MCF 10A (cell line): ENCODE measurements at regions not wholly inside any gene's neighbourhood (a gene's known extent, or its start where the extent isn't known, plus 50 kb on each side); places are given as distances from the start of the nearest gene placed in this dataset.

Experiments
- BruUV-seq: library from RNA; stranded (reverse); fragments of 400-500 nt; replicated peaks from 2 replicates; lab custom pipeline; 2021; lab: Mats Ljungman, UMichigan
- CTCF ChIA-PET: fragments of 300-600 bp; sonication (Branson Sonifier 250); formaldehyde crosslinking; extraction: SDS; loops from one replicate; lab custom pipeline; 2021; ENCODE audit warnings: antibody characterized with exemption, inconsistent platforms; lab: Yijun Ruan, JAX
- POLR2A ChIA-PET: fragments of 300-600, 350-650 bp; sonication (Branson Sonifier 250); formaldehyde crosslinking; extraction: SDS; loops from one replicate; lab custom pipeline; 2020; ENCODE audit warnings: antibody characterized with exemption, inconsistent platforms; lab: Yijun Ruan, JAX
- DNase-seq: peaks from one replicate; pipeline ENCODE4 v3.0.0-alpha.2; 2018; ENCODE audit not compliant: unreplicated experiment
- H3K27ac Mint-ChIP-seq: one replicate; pipeline ENCODE4 v1.8.0; 2022; ENCODE audit warnings: mild to moderate bottlenecking, low read depth, mixed read lengths; ENCODE audit not compliant: unreplicated experiment
- H3K27me3 Mint-ChIP-seq: one replicate; pipeline ENCODE4 v1.8.0; 2022; ENCODE audit warnings: mixed read lengths; ENCODE audit not compliant: insufficient read depth, unreplicated experiment
- H3K36me3 Mint-ChIP-seq: one replicate; pipeline ENCODE4 v1.8.0; 2022; ENCODE audit warnings: mild to moderate bottlenecking, moderate library complexity, mixed read lengths; ENCODE audit not compliant: insufficient read depth, unreplicated experiment
- H3K4me1 Mint-ChIP-seq: one replicate; pipeline ENCODE4 v1.8.0; 2022; ENCODE audit warnings: mixed read lengths; ENCODE audit not compliant: insufficient read depth, unreplicated experiment
- H3K4me3 Mint-ChIP-seq: one replicate; pipeline ENCODE4 v1.8.0; 2022; ENCODE audit warnings: mild to moderate bottlenecking, moderate library complexity, mixed read lengths; ENCODE audit not compliant: unreplicated experiment
- H3K9me3 Mint-ChIP-seq: one replicate; pipeline ENCODE4 v1.8.0; 2022; ENCODE audit warnings: mixed read lengths; ENCODE audit not compliant: unreplicated experiment
- intact Hi-C: fragments of 100-400 bp; cut with micrococcal nuclease; formaldehyde crosslinking; loops from 2 replicates; pipeline ENCODE4 v1.14.1; 2022
- TF ChIP-seq, protein P1 (sequence below): fragments of 200-600 bp; IDR thresholded peaks from one replicate; pipeline ENCODE4 v1.8.0; 2022; ENCODE audit warnings: antibody characterized with exemption, mild to moderate bottlenecking; ENCODE audit not compliant: unreplicated experiment

DNA sequence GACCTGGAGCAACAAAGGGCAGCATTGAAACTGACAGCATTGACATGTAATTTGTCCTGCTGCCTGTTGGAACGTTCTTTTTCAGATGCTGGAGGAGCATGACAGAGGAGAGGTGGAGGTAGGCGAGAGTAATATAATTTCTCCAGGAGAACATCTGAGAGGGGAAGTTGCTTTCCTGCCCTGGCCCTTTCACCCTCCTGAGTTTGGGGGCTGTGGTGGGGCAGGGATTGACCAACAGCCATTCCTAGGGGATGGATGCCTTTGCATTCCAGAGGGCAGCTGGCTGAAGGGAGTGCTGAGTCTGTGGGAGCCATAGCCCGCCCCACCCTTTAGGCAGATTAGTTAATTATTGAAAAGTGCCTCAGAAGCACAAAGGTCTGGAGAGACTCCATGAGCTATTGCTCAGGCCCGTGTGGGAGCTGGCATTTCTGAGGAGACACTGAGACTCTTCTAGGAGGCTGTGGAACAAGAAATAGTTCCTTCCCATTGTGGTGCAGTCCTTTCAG is 73.5 kb downstream of the ARF6 start:
- peaks cover 52% of the 10 kb centered on the region for H3K4me1 Mint-ChIP-seq
- peak overlapping the region; percentile 29 for H3K27ac Mint-ChIP-seq
- no peak overlapping the region for H3K4me3 Mint-ChIP-seq
- DNase-seq = no peak
- TF ChIP-seq, protein P1, sequence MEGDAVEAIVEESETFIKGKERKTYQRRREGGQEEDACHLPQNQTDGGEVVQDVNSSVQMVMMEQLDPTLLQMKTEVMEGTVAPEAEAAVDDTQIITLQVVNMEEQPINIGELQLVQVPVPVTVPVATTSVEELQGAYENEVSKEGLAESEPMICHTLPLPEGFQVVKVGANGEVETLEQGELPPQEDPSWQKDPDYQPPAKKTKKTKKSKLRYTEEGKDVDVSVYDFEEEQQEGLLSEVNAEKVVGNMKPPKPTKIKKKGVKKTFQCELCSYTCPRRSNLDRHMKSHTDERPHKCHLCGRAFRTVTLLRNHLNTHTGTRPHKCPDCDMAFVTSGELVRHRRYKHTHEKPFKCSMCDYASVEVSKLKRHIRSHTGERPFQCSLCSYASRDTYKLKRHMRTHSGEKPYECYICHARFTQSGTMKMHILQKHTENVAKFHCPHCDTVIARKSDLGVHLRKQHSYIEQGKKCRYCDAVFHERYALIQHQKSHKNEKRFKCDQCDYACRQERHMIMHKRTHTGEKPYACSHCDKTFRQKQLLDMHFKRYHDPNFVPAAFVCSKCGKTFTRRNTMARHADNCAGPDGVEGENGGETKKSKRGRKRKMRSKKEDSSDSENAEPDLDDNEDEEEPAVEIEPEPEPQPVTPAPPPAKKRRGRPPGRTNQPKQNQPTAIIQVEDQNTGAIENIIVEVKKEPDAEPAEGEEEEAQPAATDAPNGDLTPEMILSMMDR = no peak
- intact Hi-C loops = no loop called here
- BruUV-seq = no TSS peak
- ChIA-PET POLR2A (interaction anchor here (0.6 to 1.6 kb wide), 8 partner anchors 13 to 114 kb away, joined by 3 to 8 read pairs (median 4); partner anchors contain the start of gene NEMF), CTCF (interaction anchor here (0.8 to 1.3 kb wide), 2 partner anchors 37 to 100 kb away, joined by 3 to 4 read pairs; no protein-coding TSS in a partner anchor)
- no peaks in the 10 kb centered on the region for H3K36me3 Mint-ChIP-seq
- H3K9me3 Mint-ChIP-seq = no peaks in the 10 kb centered on the region
- H3K27me3 Mint-ChIP-seq = no peaks in the 10 kb centered on the region

DNA sequence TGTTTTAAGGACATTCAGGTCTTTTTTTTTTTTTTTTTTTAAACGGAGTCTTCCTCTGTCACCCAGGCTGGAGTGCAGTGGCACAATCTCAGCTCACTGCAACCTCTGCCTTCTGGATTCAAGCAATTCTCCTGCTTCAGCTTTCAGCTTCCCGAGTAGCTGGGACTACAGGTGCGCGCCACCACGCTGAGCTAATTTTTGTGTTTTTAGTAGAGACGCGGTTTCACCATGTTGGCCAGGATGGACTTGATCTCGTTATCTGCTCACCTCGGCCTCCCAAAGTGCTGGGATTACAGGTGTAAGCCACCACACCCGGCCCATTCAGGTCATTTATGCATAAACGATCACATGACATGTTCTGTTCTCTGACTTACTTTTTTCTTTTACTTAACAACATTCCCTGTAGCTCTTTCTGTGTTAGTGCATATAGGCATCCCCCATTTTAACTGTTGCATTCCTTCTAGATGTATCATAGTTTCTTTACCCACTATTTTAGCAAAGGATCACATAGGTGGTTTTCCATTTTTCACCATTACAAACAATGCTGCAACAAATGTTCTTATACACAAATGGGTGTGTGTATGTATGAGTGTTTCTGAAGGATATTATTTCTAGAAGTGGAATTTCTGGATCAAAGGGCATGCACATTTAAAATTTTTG is 74.2 kb downstream of the ARF6 start:
- intact Hi-C loops = no loop called here
- Mint-ChIP-seq H3K27me3 (no peaks in the 10 kb centered on the region), H3K36me3 (no peaks in the 10 kb centered on the region), H3K4me1 (peaks cover 52% of the 10 kb centered on the region), H3K4me3 (no peak overlapping the region), H3K27ac (no peak overlapping the region), H3K9me3 (no peaks in the 10 kb centered on the region)
- no peak for DNase-seq
- no TSS peak for BruUV-seq
- ChIA-PET CTCF (interaction anchor here (0.8 to 1.3 kb wide), 2 partner anchors 36 to 101 kb away, joined by 3 to 4 read pairs; no protein-coding TSS in a partner anchor), POLR2A (interaction anchor here (0.6 to 1.5 kb wide), 7 partner anchors 14 to 115 kb away, joined by 3 to 4 read pairs (median 3); partner anchors contain the start of gene NEMF)
- TF ChIP-seq, protein P1 = no peak

DNA sequence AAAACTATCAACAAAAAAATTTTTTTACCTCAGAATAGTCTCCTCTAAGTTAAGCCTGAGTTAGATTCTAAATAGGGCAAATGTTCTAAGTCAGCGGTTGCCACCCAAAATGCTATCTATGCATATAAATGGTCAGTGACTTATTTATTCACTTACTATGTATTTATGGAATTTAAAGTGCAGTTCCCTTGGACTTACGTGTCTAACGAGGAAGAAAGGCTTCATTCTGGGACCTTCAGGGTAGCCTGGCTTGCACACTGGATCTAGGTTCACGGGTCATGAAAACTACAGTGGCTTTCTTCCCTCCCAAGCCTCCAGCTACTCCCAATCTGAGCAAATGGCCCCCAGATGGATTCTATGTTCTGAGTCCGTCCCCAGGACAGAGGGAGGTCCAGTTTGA is 77.1 kb downstream of the ARF6 start:
- ChIA-PET CTCF (interaction anchor here (0.7 to 3.6 kb wide), 7 partner anchors 8 to 108 kb away, joined by 3 to 36 read pairs (median 11); no protein-coding TSS in a partner anchor), POLR2A (interaction anchor here (1.1 to 9.2 kb wide), 13 partner anchors 8 to 108 kb away, joined by 3 to 189 read pairs (median 27); partner anchors contain the start of gene ARF6)
- DNase-seq = no peak
- H3K27me3 Mint-ChIP-seq = no peaks in the 10 kb centered on the region
- intact Hi-C loops = no loop called here
- H3K9me3 Mint-ChIP-seq = no peaks in the 10 kb centered on the region
- TF ChIP-seq, protein P1 = no peak
- no TSS peak for BruUV-seq
- peak overlapping the region; percentile 42 for H3K27ac Mint-ChIP-seq
- no peak overlapping the region for H3K4me3 Mint-ChIP-seq
- H3K36me3 Mint-ChIP-seq = no peaks in the 10 kb centered on the region
- peaks cover 48% of the 10 kb centered on the region for H3K4me1 Mint-ChIP-seq

DNA sequence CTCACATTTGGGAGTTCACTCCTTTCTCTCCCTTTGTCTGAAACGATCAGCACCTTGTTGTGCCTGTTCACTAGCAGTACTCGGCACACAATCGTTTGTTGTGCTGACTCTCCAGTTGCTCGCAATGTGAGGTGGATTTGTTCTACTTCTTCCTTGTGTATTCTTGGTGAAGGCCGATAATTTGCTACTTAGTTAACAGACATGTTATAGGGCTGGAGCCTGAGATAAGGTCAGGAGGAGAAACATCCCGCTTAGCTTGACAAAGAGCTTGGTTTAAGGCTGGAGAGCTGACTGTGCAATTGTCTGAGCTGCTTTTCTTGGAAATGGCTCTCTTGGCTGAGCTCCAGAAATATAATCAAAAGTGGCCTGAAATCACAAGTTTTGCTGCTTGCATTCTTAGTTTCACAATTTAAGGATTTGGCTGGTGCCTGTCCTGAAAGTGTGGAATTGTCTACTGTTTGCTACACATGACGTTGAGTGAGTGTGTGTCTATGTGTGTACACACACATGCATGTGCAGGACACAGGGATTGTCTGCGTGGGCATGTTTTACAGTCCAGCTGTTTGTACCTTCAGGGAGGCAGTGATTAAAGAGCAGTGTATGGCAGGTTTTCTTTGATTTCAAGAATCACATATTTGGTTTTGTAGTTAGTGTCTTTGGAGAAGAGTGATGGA is 77.7 kb downstream of the ARF6 start:
- ChIA-PET CTCF (interaction anchor here (0.5 to 3.6 kb wide), 11 partner anchors 9 to 286 kb away, joined by 3 to 36 read pairs (median 4); no protein-coding TSS in a partner anchor), POLR2A (interaction anchor here (1.1 to 9.2 kb wide), 17 partner anchors 8 to 118 kb away, joined by 3 to 189 read pairs (median 20); partner anchors contain the start of genes ARF6 and NEMF)
- peak; percentile 55 for DNase-seq
- H3K4me3 Mint-ChIP-seq = peak overlapping the region; percentile 58
- H3K27me3 Mint-ChIP-seq = no peaks in the 10 kb centered on the region
- H3K4me1 Mint-ChIP-seq = peaks cover 51% of the 10 kb centered on the region
- H3K27ac Mint-ChIP-seq = peak overlapping the region; percentile 42
- H3K9me3 Mint-ChIP-seq = no peaks in the 10 kb centered on the region
- H3K36me3 Mint-ChIP-seq = no peaks in the 10 kb centered on the region
- BruUV-seq = no TSS peak
- intact Hi-C loops = no loop called here
- TF ChIP-seq, protein P1 = no peak
